GM15510 (cell line): ENCODE measurements at regions not wholly inside any gene's neighbourhood (a gene's known extent, or its start where the extent isn't known, plus 50 kb on each side); places are given as distances from the start of the nearest gene placed in this dataset.

Source experiments
- POLR2A ChIP-seq: IDR thresholded peaks from 3 replicates; pipeline ENCODE4 v1.6.1; 2011; ENCODE audit warnings: borderline replicate concordance; ENCODE audit not compliant: insufficient read length; ENCODE audit errors: extremely low read depth

- no peak for TF ChIP-seq POLR2A
Observed at GRCh38 chr5:124973661-124974060, 227.2 kb upstream of the ZNF608 start.

GRCh38 chr5:124976086-124976485 lies 229.6 kb upstream of the ZNF608 start:
- no peak for TF ChIP-seq POLR2A

GRCh38 chr5:124979251-124979650 lies 232.8 kb upstream of the ZNF608 start:
- no peak for TF ChIP-seq POLR2A

- no peak for TF ChIP-seq POLR2A
Observed at GRCh38 chr5:124980163-124980941, 233.9 kb upstream of the ZNF608 start.

- no peak for TF ChIP-seq POLR2A
Observed at GRCh38 chr5:124981901-124982300, 235.5 kb upstream of the ZNF608 start.

GRCh38 chr5:124986170-124986569 lies 239.7 kb upstream of the ZNF608 start:
- TF ChIP-seq POLR2A: no peak

- no peak for TF ChIP-seq POLR2A
Observed at GRCh38 chr5:124986667-124987066, 240.2 kb upstream of the ZNF608 start.

GRCh38 chr5:124990723-124991122 lies 244.3 kb upstream of the ZNF608 start:
- no peak for TF ChIP-seq POLR2A

- no peak for TF ChIP-seq POLR2A
Observed at GRCh38 chr5:124995421-124995820, 249.0 kb upstream of the ZNF608 start.

GRCh38 chr5:124996023-124996763 lies 249.8 kb upstream of the ZNF608 start:
- no peak for TF ChIP-seq POLR2A

GRCh38 chr5:124996764-124997077 lies 250.3 kb upstream of the ZNF608 start:
- TF ChIP-seq POLR2A: no peak

GRCh38 chr5:124997186-124997893 lies 250.9 kb upstream of the ZNF608 start:
- no peak for TF ChIP-seq POLR2A

- no peak for TF ChIP-seq POLR2A
Observed at GRCh38 chr5:124998520-124998919, 252.1 kb upstream of the ZNF608 start.

GRCh38 chr5:125002727-125003598 lies 256.5 kb upstream of the ZNF608 start:
- TF ChIP-seq POLR2A: no peak
